SW480 (cell line): ENCODE measurements at regions not wholly inside any gene's neighbourhood (a gene's known extent, or its start where the extent isn't known, plus 50 kb on each side); places are given as distances from the start of the nearest gene placed in this dataset.

Source experiments
- DNase-seq: peaks from one replicate; pipeline ENCODE4 v3.0.0-alpha.2; 2016; ENCODE audit warnings: low spot score

DNA sequence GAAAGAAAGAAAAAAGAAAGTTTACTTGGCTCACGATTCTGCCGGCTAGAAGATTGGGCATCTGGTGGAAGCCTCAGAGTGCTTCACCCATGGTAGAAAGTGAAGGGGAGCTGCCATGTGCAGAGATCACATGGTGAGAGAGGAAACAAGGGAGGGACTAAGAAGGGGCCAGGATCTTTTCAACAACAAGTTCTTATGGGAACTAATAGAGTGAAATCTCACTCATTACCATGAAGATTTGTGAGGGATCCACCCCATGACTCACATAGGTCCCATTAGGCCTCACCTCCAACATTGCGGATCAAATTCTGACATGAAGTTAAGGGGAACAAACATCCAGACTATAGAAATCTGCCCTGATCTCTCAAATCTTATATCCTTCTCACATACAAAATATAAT lies 61.3 kb upstream of the UGT8 start:
- DNase-seq = no peak

DNA sequence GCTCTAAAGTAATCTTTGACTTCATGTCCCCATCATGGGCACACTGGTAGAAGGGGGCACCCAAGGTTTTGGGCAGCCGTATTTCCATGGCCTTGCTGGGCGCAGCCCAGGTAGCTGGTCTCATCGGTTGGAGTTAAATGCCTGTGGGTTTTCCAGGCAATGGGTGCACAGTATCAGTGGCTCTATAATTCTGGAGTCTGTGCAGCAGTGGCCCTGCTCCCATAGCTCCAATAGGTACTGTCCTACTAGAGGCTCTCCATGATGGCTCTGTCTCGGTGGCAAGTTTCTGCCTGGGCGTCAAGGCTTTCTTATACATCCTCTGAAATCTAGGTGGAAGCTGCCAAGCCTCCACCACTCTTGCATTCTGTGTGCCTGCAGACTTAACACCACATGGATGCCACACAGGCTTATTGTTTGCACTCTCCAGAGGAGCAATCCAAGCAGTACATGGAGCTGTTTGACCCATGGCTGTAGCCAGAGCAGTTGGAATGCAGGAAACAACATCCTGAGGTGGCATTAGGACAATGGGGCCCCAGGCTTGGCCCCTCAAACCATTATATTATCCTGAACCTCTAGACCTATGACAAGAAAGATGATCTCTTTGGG lies 60.5 kb upstream of the UGT8 start:
- DNase-seq = no peak

DNA sequence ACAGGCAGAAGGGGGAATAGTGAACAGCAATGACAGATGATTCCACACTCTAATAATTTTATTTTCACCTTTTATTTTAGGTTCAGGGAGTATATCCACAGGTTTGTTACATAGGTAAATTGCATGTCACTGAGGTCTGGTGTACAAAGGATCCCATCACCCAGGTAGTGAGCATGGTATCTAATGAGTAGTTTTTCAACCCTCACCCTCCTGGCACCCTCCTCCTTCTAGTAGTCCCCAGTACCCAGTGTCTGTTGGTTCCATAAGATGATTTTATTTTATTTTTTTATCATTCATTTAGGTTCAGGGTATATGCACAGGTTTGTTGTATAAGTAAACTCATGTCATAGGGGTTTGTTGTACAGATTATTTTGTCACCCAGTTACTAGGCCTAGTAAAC lies 58.6 kb upstream of the UGT8 start:
- no peak for DNase-seq

DNA sequence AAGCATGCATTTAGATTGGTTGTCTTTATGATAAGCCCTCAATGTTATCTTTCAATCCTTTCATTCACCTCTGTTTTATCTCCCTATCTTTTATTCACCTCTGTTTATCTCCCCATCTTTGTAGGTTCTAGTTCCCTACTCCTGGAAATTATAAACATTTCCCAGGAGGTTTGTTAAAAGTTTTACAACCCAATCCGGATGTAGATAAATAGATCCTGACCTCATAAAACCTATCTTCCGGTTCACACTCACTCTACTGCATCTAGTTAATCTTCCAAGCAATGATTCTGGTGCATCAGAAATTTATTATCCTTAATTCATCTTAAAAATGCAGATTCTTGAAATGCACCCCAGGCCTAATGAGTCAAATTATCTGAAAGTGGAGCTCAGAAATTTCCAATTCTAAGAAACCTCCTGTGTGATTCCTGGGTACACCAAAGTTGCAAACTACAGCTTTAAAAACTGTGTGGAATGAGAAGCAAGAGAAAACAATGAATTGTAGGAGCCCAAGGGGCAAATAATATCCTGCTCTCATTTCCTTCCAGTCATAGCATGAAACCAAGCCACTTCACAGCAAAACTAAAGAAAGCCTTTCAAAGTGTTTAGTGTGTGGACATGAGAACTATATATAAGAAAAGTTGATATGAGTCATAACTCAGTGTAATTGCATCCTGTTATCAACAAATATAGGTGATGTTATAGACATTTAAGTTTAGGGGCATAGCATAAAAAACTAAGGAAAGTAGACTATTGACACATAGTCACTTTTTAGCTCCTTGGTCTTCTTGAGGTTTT lies 51.1 kb upstream of the UGT8 start:
- DNase-seq = no peak
